ENCODE measurements at regions not wholly inside any gene's neighbourhood (a gene's known extent, or its start where the extent isn't known, plus 50 kb on each side); places are given as distances from the start of the nearest gene placed in this dataset.

GRCh38 chr9:80763536-80763935 lies 925.8 kb downstream of the TLE1 start:
- no peak for TF ChIP-seq CTCF (IDR thresholded peaks at IDR 0.05)
- TF ChIP-seq EZH2 (IDR thresholded peaks at IDR 0.05): no peak
- TF ChIP-seq EZH2phosphoT487 (IDR thresholded peaks at IDR 0.05): no peak

Data from neural progenitor cell (in vitro differentiated cells).